Transverse colon (tissue), 4 donors: ENCODE measurements at regions not wholly inside any gene's neighbourhood (a gene's known extent, or its start where the extent isn't known, plus 50 kb on each side); places are given as distances from the start of the nearest gene placed in this dataset.

Experiments used
- POLR2A ChIP-seq: fragments of 450-650 bp; IDR thresholded peaks from one replicate; pipeline ENCODE4 v1.6.1; 2016; ENCODE audit warnings: antibody characterized with exemption, mild to moderate bottlenecking, moderate library complexity
- POLR2AphosphoS5 ChIP-seq, 3 donors: sonication (generic); formaldehyde crosslinking; IDR thresholded peaks; one replicate each; pipeline ENCODE4 v1.6.1; 2016; ENCODE audit warnings: antibody characterized with exemption in 3 of 3
- TF ChIP-seq, protein P1 (sequence below), 5 experiments: fragments of 200-600 bp in 3 of 5; fragments of 450-650 bp in 2 of 5; sonication (generic) in 3 of 5; IDR thresholded peaks; 1 replicate in 2 of 5; 2 replicates in 3 of 5; pipeline ENCODE4 v1.5.1; 2016 to 2017; ENCODE audit warnings: antibody characterized with exemption in 5 of 5, inconsistent platforms in 3 of 5, mild to moderate bottlenecking in 2 of 5, moderate library complexity in 1 of 5

DNA sequence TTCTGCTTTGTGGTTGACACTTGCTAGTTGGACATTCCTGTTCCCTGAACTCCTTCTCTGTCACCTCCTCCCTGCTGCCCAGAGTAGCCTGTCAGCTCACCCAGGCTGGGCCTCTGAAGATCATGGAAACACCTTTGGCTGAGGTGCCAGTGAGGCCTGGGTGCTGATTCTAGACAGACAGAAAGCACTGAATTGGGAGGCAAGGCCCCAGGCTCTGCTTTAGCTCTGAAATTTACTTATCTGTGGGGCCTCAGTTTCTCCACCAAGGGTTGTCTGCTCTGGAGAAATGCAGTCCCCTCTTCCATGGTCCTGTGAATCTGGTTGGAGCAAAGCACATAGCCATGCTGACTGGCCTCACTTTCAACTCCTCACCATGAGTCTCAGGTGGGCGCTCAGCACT is 104.6 kb upstream of the SIX3 start:
- TF ChIP-seq, protein P1, sequence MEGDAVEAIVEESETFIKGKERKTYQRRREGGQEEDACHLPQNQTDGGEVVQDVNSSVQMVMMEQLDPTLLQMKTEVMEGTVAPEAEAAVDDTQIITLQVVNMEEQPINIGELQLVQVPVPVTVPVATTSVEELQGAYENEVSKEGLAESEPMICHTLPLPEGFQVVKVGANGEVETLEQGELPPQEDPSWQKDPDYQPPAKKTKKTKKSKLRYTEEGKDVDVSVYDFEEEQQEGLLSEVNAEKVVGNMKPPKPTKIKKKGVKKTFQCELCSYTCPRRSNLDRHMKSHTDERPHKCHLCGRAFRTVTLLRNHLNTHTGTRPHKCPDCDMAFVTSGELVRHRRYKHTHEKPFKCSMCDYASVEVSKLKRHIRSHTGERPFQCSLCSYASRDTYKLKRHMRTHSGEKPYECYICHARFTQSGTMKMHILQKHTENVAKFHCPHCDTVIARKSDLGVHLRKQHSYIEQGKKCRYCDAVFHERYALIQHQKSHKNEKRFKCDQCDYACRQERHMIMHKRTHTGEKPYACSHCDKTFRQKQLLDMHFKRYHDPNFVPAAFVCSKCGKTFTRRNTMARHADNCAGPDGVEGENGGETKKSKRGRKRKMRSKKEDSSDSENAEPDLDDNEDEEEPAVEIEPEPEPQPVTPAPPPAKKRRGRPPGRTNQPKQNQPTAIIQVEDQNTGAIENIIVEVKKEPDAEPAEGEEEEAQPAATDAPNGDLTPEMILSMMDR (IDR thresholded peaks at IDR 0.05): no peak
- TF ChIP-seq POLR2A (no peak), POLR2AphosphoS5 (IDR thresholded peaks at IDR 0.05) (no peak)
